ENCODE measurements at regions not wholly inside any gene's neighbourhood (a gene's known extent, or its start where the extent isn't known, plus 50 kb on each side); places are given as distances from the start of the nearest gene placed in this dataset.
"Not testable (repeated sequence)": the region's sequence is repeated elsewhere in the genome, so short reads cannot be mapped to it uniquely, and the experiment has no call there.

GRCh38 chr3:102732581-102732980, 297.8 kb downstream of the ZPLD1 start:
- not testable (repeated sequence) for TF ChIP-seq SUZ12 (IDR thresholded peaks at IDR 0.05; ENCODE audit: extremely low read depth, insufficient read depth, insufficient read length); YY1 (IDR thresholded peaks at IDR 0.05; ENCODE audit: insufficient read depth, insufficient read length)
